ENCODE measurements at regions not wholly inside any gene's neighbourhood (a gene's known extent, or its start where the extent isn't known, plus 50 kb on each side); places are given as distances from the start of the nearest gene placed in this dataset.

GRCh38 chr15:62783303-62783957 lies 259.1 kb upstream of the TPM1 start:
- Mint-ChIP-seq H3K4me1 (ENCODE audit: low read depth) (no peaks in the 10 kb centered on the region), H3K27ac (no peak overlapping the region), H3K36me3 (ENCODE audit: low read depth) (no peaks in the 10 kb centered on the region), H3K4me3 (no peak overlapping the region), H3K9me3 (no peaks in the 10 kb centered on the region), H3K27me3 (ENCODE audit: low read depth) (no peaks in the 10 kb centered on the region)
- intact Hi-C loops (cut with micrococcal nuclease): loop anchor here (2.0 kb wide), 1 partner anchor 265 kb away; no protein-coding TSS in a partner anchor
- DNase-seq: no peak
- CTCF ChIA-PET: interaction anchor here (1.1 kb wide), 1 partner anchor 41 kb away, joined by 3 read pairs; no protein-coding TSS in a partner anchor

- Mint-ChIP-seq H3K4me1 (ENCODE audit: low read depth) (no peaks in the 10 kb centered on the region), H3K36me3 (ENCODE audit: low read depth) (no peaks in the 10 kb centered on the region), H3K4me3 (no peak overlapping the region), H3K27ac (no peak overlapping the region), H3K9me3 (no peaks in the 10 kb centered on the region), H3K27me3 (ENCODE audit: low read depth) (no peaks in the 10 kb centered on the region)
- no peak for DNase-seq
- intact Hi-C loops (cut with micrococcal nuclease): no loop called here
- CTCF ChIA-PET: no interaction called here
Observed at GRCh38 chr15:62785881-62786828, 256.4 kb upstream of the TPM1 start.

DNA sequence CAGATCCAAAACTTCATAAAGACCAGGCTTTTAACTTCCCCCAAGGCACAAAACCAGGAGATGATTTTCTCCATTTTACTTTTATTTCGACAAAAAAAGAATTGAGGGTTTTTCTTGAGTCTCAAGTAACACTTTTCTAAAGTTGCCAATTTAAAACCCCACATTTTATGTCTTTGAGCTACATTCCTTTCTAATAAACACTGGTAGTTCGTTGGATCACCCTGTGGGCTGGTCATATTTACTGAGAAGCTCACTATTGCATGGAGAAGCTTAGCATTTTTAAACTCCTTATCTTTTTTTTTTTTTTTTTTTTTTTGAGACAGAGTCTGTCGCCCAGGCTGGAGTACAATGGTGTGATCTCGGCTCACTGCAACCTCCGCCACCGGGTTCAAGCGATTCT lies 255.1 kb upstream of the TPM1 start:
- CTCF ChIA-PET: no interaction called here
- Mint-ChIP-seq H3K9me3 (no peaks in the 10 kb centered on the region), H3K4me3 (no peak overlapping the region), H3K27ac (no peak overlapping the region), H3K4me1 (ENCODE audit: low read depth) (no peaks in the 10 kb centered on the region), H3K36me3 (ENCODE audit: low read depth) (no peaks in the 10 kb centered on the region), H3K27me3 (ENCODE audit: low read depth) (no peaks in the 10 kb centered on the region)
- DNase-seq: no peak
- intact Hi-C loops (cut with micrococcal nuclease): no loop called here

- H3K4me3 Mint-ChIP-seq: no peak overlapping the region
- no peak overlapping the region for H3K27ac Mint-ChIP-seq
- no peaks in the 10 kb centered on the region for H3K9me3 Mint-ChIP-seq
- H3K27me3 Mint-ChIP-seq (ENCODE audit: low read depth): no peaks in the 10 kb centered on the region
- no peaks in the 10 kb centered on the region for H3K4me1 Mint-ChIP-seq (ENCODE audit: low read depth)
- intact Hi-C loops (cut with micrococcal nuclease): no loop called here
- no peak for DNase-seq
- CTCF ChIA-PET: no interaction called here
- no peaks in the 10 kb centered on the region for H3K36me3 Mint-ChIP-seq (ENCODE audit: low read depth)
Observed at GRCh38 chr15:62788224-62788623, 254.3 kb upstream of the TPM1 start.

DNA sequence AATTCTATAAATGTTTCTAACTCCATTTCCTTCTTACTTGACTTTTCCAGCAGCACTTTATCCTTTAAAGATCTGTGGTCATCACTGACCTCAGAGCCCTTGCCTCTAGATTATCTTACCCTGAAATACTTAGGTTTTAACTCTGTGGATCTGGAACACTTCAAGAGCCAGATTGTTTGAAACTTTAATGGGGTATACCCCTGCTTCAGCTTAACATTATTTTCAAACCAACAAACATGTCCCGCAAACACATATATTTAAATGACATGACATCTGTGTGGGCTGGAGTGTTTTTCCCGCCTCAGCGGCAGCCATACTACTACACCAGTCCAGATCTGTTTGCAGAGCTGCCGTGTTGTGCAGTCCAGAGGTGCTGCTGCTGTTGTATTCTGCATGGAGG lies 252.0 kb upstream of the TPM1 start:
- Mint-ChIP-seq H3K4me3 (no peak overlapping the region), H3K36me3 (ENCODE audit: low read depth) (no peaks in the 10 kb centered on the region), H3K27ac (no peak overlapping the region), H3K9me3 (no peaks in the 10 kb centered on the region), H3K4me1 (ENCODE audit: low read depth) (no peaks in the 10 kb centered on the region), H3K27me3 (ENCODE audit: low read depth) (no peaks in the 10 kb centered on the region)
- CTCF ChIA-PET: no interaction called here
- intact Hi-C loops (cut with micrococcal nuclease): no loop called here
- DNase-seq: no peak

GRCh38 chr15:62791694-62792093 lies 250.9 kb upstream of the TPM1 start:
- Mint-ChIP-seq H3K36me3 (ENCODE audit: low read depth) (no peaks in the 10 kb centered on the region), H3K27ac (no peak overlapping the region), H3K27me3 (ENCODE audit: low read depth) (no peaks in the 10 kb centered on the region), H3K9me3 (no peaks in the 10 kb centered on the region), H3K4me1 (ENCODE audit: low read depth) (no peaks in the 10 kb centered on the region), H3K4me3 (no peak overlapping the region)
- CTCF ChIA-PET: interaction anchor here (0.6 kb wide), 2 partner anchors 49 to 253 kb away, joined by 3 read pairs; no protein-coding TSS in a partner anchor
- intact Hi-C loops (cut with micrococcal nuclease): no loop called here
- DNase-seq: no peak

- CTCF ChIA-PET: interaction anchor here (1.3 kb wide), 1 partner anchor 9 kb away, joined by 3 read pairs; no protein-coding TSS in a partner anchor
- H3K9me3 Mint-ChIP-seq: no peaks in the 10 kb centered on the region
- intact Hi-C loops (cut with micrococcal nuclease): no loop called here
- no peak overlapping the region for H3K27ac Mint-ChIP-seq
- H3K36me3 Mint-ChIP-seq (ENCODE audit: low read depth): no peaks in the 10 kb centered on the region
- no peaks in the 10 kb centered on the region for H3K27me3 Mint-ChIP-seq (ENCODE audit: low read depth)
- no peak for DNase-seq
- no peaks in the 10 kb centered on the region for H3K4me1 Mint-ChIP-seq (ENCODE audit: low read depth)
- H3K4me3 Mint-ChIP-seq: no peak overlapping the region
Observed at GRCh38 chr15:62792986-62793751, 249.4 kb upstream of the TPM1 start.

DNA sequence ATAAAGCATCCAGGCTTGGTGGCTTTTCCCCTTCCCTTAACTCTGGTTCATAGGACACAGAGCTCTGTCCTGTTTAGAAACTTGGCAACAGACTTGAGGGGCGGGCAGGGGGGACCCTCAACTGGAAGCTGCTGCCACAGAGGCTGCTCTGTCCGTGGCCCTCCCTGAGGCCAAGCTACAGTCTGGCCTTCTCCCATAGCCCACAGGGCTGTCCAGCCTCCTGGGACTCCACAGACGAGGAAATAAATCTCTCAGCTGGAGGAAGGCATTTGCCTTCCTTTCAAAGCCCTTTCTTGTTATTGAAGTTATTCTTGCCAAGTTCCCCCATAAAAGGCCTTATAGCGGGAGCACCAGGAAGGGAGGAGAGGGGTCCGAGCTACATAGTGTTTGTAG lies 248.8 kb upstream of the TPM1 start:
- Mint-ChIP-seq H3K36me3 (ENCODE audit: low read depth) (no peaks in the 10 kb centered on the region), H3K27ac (no peak overlapping the region), H3K4me3 (no peak overlapping the region), H3K27me3 (ENCODE audit: low read depth) (no peaks in the 10 kb centered on the region), H3K4me1 (ENCODE audit: low read depth) (no peaks in the 10 kb centered on the region), H3K9me3 (no peaks in the 10 kb centered on the region)
- CTCF ChIA-PET: interaction anchor here (1.3 kb wide), 1 partner anchor 9 kb away, joined by 3 read pairs; no protein-coding TSS in a partner anchor
- intact Hi-C loops (cut with micrococcal nuclease): no loop called here
- no peak for DNase-seq

GRCh38 chr15:62795171-62795570 lies 247.4 kb upstream of the TPM1 start:
- intact Hi-C loops (cut with micrococcal nuclease): no loop called here
- DNase-seq: no peak
- H3K4me1 Mint-ChIP-seq (ENCODE audit: low read depth): no peaks in the 10 kb centered on the region
- no peak overlapping the region for H3K27ac Mint-ChIP-seq
- no peaks in the 10 kb centered on the region for H3K36me3 Mint-ChIP-seq (ENCODE audit: low read depth)
- CTCF ChIA-PET: no interaction called here
- H3K9me3 Mint-ChIP-seq: no peaks in the 10 kb centered on the region
- no peaks in the 10 kb centered on the region for H3K27me3 Mint-ChIP-seq (ENCODE audit: low read depth)
- H3K4me3 Mint-ChIP-seq: no peak overlapping the region

GRCh38 chr15:62795700-62796695 lies 246.5 kb upstream of the TPM1 start:
- no peak for DNase-seq
- Mint-ChIP-seq H3K4me1 (ENCODE audit: low read depth) (no peaks in the 10 kb centered on the region), H3K27me3 (ENCODE audit: low read depth) (no peaks in the 10 kb centered on the region), H3K36me3 (ENCODE audit: low read depth) (no peaks in the 10 kb centered on the region), H3K9me3 (no peaks in the 10 kb centered on the region), H3K4me3 (no peak overlapping the region), H3K27ac (no peak overlapping the region)
- CTCF ChIA-PET: no interaction called here
- intact Hi-C loops (cut with micrococcal nuclease): no loop called here

DNA sequence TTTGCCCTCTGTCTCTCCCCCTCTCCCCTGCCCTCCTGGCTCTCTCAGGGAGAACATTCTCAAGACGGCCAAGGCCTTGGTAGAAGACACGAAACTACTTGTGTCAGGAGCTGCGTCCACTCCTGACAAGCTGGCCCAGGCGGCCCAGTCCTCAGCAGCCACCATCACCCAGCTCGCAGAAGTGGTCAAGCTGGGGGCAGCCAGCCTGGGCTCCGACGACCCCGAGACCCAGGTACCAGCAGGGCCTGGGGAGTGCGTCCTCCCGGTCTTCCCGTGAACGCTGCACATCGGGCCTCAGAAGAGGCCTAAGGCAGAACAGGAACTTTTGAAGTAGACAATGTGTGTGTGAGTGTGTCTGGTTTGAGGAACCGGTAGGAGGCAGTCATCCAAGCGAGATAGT lies 245.4 kb upstream of the TPM1 start:
- Mint-ChIP-seq H3K9me3 (no peaks in the 10 kb centered on the region), H3K4me3 (no peak overlapping the region), H3K27ac (no peak overlapping the region), H3K4me1 (ENCODE audit: low read depth) (no peaks in the 10 kb centered on the region), H3K36me3 (ENCODE audit: low read depth) (no peaks in the 10 kb centered on the region), H3K27me3 (ENCODE audit: low read depth) (no peaks in the 10 kb centered on the region)
- CTCF ChIA-PET: no interaction called here
- intact Hi-C loops (cut with micrococcal nuclease): no loop called here
- DNase-seq: no peak

All from activated naive CD4-positive, alpha-beta T cell treated with anti-CD3 and anti-CD28 coated beads for 36 hours (primary cell).